Activated T-cell treated with anti-CD3 and anti-CD28 coated beads, Interleukin-2, amount 50 U/mL, for 24 hours (primary cell): ENCODE measurements at regions not wholly inside any gene's neighbourhood (a gene's known extent, or its start where the extent isn't known, plus 50 kb on each side); places are given as distances from the start of the nearest gene placed in this dataset.

Experiments
- DNase-seq: peaks from one replicate; pipeline ENCODE4 v3.0.0-alpha.2; 2020
- H3K27ac Mint-ChIP-seq: 2 replicates; pipeline ENCODE4 v1.8.0; 2020; ENCODE audit warnings: mild to moderate bottlenecking, mixed read lengths
- H3K27me3 Mint-ChIP-seq: 2 replicates; pipeline ENCODE4 v1.8.0; 2020; ENCODE audit warnings: mixed read lengths
- H3K36me3 Mint-ChIP-seq: 2 replicates; pipeline ENCODE4 v1.8.0; 2020; ENCODE audit warnings: low read depth, mixed read lengths
- H3K4me1 Mint-ChIP-seq: 2 replicates; pipeline ENCODE4 v1.8.0; 2020; ENCODE audit warnings: low read depth, mixed read lengths
- H3K4me3 Mint-ChIP-seq: 2 replicates; pipeline ENCODE4 v1.8.0; 2020; ENCODE audit warnings: mild to moderate bottlenecking, moderate library complexity, mixed read lengths
- H3K9me3 Mint-ChIP-seq: 2 replicates; pipeline ENCODE4 v1.8.0; 2020; ENCODE audit warnings: mixed read lengths

DNA sequence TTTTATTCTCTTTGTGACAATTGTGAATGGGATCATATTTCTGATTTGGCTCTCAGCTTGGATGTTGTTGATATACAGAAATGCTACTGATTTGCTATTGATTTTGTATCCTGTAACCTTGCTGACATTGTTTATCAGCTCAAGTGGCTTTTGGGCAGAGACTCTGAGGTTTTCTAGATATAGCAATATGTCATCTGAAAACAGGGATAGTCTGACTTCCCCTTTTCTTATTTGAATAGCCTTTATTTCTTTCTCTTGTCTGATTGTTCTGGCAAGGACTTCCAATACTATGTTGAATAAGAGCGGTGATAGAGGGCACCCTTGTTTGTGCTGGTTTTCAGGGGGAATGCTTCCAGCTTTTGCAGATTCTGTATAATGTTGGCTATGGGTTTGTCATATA, 150.8 kb downstream of the FASLG start:
- no peak overlapping the region for H3K27ac Mint-ChIP-seq
- H3K4me3 Mint-ChIP-seq: no peak overlapping the region
- DNase-seq: no peak
- peaks cover 8% of the 10 kb centered on the region for H3K4me1 Mint-ChIP-seq
- H3K36me3 Mint-ChIP-seq: peaks cover 2% of the 10 kb centered on the region
- H3K27me3 Mint-ChIP-seq: no peaks in the 10 kb centered on the region
- peaks cover 14% of the 10 kb centered on the region for H3K9me3 Mint-ChIP-seq

DNA sequence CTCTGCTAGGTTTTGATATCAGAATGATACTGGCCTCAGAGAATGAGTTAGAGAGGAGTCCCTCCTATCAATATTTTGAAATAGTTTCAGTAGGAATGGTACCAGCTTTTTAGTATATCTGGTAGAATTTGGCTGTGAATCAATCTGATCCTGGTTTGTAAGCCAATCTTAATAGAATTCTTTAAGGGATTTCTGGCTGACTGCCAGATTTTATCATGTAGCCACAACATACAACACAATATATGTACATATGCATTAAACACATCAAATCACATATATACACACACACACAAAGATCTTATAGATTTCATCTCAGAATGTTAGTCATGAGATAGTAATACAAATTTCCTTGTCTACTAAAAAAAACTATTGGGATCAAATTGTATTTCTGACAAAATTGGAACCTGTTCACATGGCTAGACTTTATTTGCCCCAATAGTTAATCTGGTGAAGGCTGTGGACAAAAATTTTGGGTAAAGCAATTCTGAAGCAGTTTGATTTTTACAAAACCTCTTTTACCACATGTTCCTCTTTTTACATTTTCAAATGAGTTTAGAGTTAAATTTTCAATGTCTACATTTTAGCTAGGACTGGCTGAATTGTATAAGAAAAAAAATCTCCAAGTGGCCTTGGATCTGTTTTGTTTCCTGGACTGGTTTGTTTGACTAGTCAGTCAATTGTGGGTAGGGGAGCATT, 151.7 kb downstream of the FASLG start:
- H3K4me3 Mint-ChIP-seq: no peak overlapping the region
- H3K9me3 Mint-ChIP-seq: peaks cover 21% of the 10 kb centered on the region
- no peak for DNase-seq
- H3K36me3 Mint-ChIP-seq: peaks cover 4% of the 10 kb centered on the region
- H3K27ac Mint-ChIP-seq: no peak overlapping the region
- no peaks in the 10 kb centered on the region for H3K27me3 Mint-ChIP-seq
- H3K4me1 Mint-ChIP-seq: peaks cover 8% of the 10 kb centered on the region

DNA sequence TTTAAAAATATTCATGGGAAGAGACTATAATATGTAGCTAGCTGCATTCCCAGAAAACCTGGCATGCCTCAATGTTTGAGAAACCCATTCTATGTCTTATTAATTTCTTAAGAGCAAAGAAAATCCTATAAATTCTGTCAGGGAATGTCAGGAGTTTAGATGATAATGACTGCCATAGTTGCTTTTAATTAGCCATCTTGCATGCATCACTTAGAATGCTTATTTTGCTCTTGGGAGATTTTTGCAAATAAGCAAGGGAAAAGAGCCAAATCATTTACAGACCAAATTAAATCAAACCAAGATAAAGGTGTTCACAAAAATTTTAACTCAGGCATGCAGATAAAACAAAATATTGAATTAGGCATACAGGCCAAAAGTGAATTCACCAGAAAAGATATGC, 152.8 kb downstream of the FASLG start:
- H3K4me3 Mint-ChIP-seq: no peak overlapping the region
- DNase-seq: no peak
- H3K27me3 Mint-ChIP-seq: peaks cover 4% of the 10 kb centered on the region
- peaks cover 18% of the 10 kb centered on the region for H3K9me3 Mint-ChIP-seq
- H3K4me1 Mint-ChIP-seq: peaks cover 16% of the 10 kb centered on the region
- H3K27ac Mint-ChIP-seq: no peak overlapping the region
- peaks cover 4% of the 10 kb centered on the region for H3K36me3 Mint-ChIP-seq

DNA sequence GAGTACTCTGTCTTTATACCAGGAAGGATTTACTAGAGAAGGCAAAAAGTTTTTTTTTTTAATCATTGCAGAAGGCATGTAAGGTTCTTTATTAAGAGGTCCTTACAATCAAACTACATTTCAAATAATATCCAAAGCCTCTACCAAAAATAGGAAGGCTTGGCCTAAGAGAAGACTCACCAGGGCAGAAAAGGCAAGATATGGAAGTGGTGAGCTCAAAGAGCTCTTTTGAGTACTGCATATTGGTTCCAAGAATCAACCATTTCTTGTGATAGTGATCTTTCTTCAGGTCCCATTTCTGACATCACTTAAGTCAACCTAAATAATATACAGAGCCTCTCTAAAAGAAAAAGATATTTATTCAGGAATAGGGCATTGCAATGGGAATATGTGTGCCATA, 153.2 kb downstream of the FASLG start:
- Mint-ChIP-seq H3K9me3 (peaks cover 18% of the 10 kb centered on the region), H3K4me1 (peaks cover 19% of the 10 kb centered on the region), H3K36me3 (peaks cover 4% of the 10 kb centered on the region), H3K27ac (no peak overlapping the region), H3K27me3 (peaks cover 8% of the 10 kb centered on the region), H3K4me3 (no peak overlapping the region)
- no peak for DNase-seq

DNA sequence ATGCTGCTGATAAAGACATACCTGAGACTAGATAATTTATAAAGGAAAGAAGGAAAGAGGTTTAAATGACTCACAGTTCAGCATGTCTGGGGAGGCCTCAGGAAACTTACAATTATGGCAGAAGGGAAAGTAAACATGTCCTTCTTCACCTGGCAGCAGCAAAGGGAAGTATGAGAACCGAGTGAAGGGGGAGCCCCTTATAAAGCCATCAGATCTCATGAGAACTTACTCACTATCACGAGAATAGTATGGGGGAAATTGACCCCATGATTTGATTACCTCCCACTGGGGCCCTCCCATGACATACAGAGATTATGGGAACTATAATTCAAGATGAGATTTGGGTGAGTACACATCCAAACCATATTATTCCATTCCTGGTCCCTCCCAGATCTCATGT, 154.4 kb downstream of the FASLG start:
- Mint-ChIP-seq H3K9me3 (peaks cover 18% of the 10 kb centered on the region), H3K36me3 (peaks cover 4% of the 10 kb centered on the region), H3K27me3 (peaks cover 8% of the 10 kb centered on the region), H3K27ac (no peak overlapping the region), H3K4me1 (peaks cover 25% of the 10 kb centered on the region), H3K4me3 (no peak overlapping the region)
- DNase-seq: no peak

DNA sequence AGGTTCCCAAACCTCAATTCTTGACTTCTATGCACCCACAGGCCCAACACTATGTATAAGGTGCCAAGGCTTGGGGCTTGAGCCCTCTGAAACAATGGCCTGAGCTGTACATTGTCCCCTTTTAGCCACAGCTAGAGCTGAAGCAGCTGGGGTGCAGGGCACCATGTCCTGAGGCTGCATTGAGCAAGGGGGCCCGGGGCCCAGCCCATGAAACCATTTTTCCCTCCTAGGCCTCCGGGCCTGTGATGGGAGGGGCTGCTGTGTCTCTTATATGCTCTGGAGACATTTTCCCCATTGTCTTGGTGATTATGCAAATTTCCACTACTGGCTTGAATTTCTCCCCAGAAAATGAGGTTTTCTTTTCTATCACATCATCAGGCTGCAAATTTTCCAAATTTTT, 155.5 kb downstream of the FASLG start:
- H3K27ac Mint-ChIP-seq: no peak overlapping the region
- H3K27me3 Mint-ChIP-seq: peaks cover 8% of the 10 kb centered on the region
- H3K4me1 Mint-ChIP-seq: peaks cover 36% of the 10 kb centered on the region
- no peak overlapping the region for H3K4me3 Mint-ChIP-seq
- peaks cover 18% of the 10 kb centered on the region for H3K9me3 Mint-ChIP-seq
- peaks cover 4% of the 10 kb centered on the region for H3K36me3 Mint-ChIP-seq
- DNase-seq: no peak

DNA sequence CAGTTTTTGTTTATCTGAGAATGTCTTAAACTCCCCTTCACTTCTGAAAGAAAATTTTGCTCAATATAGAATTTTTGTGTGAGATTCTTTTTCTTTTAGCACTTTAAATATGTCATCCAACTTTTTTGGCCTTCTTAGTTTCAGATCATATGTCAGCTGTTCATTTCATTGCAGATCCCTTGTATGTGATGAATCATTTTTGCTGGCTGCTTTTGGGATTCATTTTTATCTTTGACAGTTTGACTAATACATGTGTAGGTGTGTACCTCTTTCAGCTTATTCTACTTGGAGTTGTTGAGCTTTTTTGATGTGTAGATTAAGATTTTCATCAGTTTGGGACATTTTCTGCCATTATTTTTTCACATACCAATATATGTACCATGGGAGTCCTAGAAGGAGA, 156.8 kb downstream of the FASLG start:
- peaks cover 4% of the 10 kb centered on the region for H3K36me3 Mint-ChIP-seq
- DNase-seq: no peak
- H3K9me3 Mint-ChIP-seq: peaks cover 18% of the 10 kb centered on the region
- no peak overlapping the region for H3K27ac Mint-ChIP-seq
- no peak overlapping the region for H3K4me3 Mint-ChIP-seq
- peaks cover 8% of the 10 kb centered on the region for H3K27me3 Mint-ChIP-seq
- H3K4me1 Mint-ChIP-seq: peaks cover 48% of the 10 kb centered on the region

DNA sequence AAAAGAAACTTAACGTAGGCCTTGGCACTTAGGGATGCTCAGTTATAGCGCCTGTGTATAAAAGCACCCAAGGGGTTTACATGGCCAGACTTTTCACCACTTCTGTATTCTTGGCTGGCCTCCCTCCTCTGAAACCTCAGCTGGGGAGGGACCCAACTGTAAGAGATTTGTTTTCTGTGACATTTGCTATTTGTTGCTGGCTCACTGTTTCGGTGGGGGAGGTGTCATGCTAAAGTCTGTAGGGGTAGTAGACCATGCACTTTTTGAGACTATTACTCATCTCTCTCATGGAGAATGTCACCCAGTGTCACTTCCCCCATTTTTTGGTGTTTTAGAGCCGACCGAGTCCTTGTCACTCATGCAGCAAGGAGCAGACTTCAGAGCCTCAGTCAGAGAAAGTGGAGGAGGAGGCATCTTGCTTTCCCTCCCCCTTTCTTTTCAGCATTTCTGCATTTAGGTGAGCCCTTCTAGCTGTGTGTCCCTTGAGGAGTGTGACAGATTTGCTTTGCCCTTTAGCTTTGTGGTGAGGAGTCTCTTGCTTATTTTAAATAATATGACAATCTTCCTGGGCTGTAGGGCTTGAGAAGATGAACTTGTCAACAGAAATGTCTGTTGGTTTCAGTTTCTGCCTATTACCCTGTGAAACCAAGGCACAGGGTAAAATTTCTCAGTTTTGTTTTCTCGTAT, 160.1 kb downstream of the FASLG start:
- peak; percentile 54 for DNase-seq
- Mint-ChIP-seq H3K9me3 (peaks cover 10% of the 10 kb centered on the region), H3K4me1 (peaks cover 40% of the 10 kb centered on the region), H3K27ac (peak overlapping the region; percentile 89), H3K27me3 (peaks cover 17% of the 10 kb centered on the region), H3K36me3 (peaks cover 4% of the 10 kb centered on the region), H3K4me3 (peak overlapping the region; percentile 38)

DNA sequence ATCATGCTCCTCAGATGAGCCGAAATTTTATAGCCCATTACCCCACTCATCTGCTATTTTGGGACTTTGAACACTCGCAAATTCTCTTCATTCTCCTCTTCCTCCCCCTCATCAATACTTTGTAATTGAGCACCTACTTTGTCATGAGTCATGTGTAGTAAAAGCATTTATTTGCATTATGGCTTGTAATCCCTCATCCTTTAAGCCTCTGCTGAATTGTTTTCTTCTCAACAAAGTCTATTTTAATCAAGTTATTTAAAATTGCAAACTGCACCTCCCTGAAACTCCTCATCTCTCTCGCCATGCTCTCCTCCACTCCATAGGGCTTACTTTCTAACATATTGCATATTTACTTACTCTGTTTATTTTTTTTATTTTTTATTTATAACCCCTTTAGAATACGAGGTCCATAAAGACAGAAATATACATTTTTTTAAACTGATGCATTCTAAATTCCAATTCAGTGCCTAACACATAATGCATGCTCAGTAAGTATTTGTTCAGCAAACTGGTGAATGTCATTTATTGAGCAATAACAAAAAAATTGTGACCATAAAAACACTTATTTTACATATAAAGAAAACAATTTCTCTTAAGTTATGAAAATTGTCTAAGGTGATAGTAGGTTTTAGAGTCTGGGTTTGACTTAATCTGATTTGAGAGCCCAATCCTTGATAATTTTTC, 161.7 kb downstream of the FASLG start:
- Mint-ChIP-seq H3K9me3 (no peaks in the 10 kb centered on the region), H3K36me3 (no peaks in the 10 kb centered on the region), H3K4me1 (peaks cover 40% of the 10 kb centered on the region), H3K27ac (no peak overlapping the region), H3K4me3 (no peak overlapping the region), H3K27me3 (peaks cover 17% of the 10 kb centered on the region)
- DNase-seq: no peak

DNA sequence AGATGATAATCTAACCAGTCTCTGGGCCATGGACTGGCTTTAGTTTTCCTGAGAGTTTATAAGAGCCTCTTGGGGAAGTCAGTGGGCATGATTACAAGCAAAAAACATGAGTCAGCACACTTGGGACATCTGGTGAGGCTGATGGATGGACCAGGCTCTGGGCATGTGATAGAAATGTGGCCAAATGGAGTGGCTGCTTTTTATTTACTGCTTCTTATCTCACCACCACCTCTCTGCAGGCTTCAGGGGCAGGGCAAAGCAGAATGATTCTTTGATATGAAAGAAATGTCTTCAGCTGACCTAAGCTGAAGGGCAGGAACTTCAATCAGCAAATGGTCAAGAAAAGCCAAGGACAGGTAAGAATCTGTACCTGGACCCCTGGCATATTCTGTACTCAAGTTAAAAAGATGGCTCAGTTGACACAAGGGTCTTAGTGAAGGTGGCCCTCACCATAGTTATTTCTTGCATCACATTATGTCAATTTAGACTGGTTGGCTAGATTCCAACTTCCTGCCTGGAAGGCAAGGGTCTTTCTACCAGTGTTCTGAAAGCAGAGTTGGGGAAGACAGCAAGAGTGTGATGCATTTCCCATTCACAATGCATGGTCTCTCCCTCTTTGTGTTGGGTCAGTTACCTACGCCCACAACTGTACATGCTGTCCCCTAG, 162.8 kb downstream of the FASLG start:
- no peak for DNase-seq
- peaks cover 31% of the 10 kb centered on the region for H3K4me1 Mint-ChIP-seq
- no peaks in the 10 kb centered on the region for H3K9me3 Mint-ChIP-seq
- no peak overlapping the region for H3K4me3 Mint-ChIP-seq
- no peaks in the 10 kb centered on the region for H3K36me3 Mint-ChIP-seq
- peaks cover 13% of the 10 kb centered on the region for H3K27me3 Mint-ChIP-seq
- no peak overlapping the region for H3K27ac Mint-ChIP-seq

DNA sequence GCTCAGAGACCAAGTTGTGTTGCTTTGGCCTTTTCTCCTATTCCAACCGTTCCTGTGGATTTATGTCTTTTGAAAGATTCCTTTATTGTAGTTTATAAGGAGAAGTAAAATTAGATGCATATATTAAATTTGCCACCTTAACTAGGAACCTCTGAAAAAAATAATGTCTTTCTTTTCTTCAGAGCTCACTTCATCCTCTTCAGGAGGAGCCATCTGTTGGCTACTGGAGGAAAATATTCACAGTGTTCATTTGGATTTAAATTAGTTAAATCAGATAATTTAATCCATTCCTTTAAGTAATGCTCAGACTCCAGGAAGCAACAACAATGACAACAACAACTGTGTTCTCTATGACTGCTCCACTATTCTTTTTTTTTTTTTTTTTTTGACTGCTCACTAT, 164.0 kb downstream of the FASLG start:
- no peak for DNase-seq
- Mint-ChIP-seq H3K4me1 (peaks cover 26% of the 10 kb centered on the region), H3K36me3 (no peaks in the 10 kb centered on the region), H3K27ac (no peak overlapping the region), H3K4me3 (no peak overlapping the region), H3K9me3 (no peaks in the 10 kb centered on the region), H3K27me3 (peaks cover 10% of the 10 kb centered on the region)

DNA sequence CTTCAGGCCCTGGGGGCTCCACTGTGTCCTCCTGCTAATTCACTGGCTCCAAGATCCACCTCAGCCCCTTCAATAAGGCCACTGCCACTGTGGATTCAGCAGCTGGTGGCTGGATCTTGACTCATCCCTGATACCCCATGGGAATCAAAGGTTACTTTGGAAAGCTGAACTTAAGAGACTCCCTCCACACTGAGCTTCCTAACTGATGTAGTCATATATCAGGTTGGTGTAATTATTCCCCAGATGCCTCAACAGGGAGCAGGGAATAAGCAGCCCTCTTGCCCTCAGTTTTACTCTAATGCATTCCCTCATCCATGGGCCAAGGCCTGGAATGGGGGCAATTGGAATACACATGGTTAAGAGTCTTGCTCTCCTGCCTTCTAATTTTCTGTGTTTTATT, 164.6 kb downstream of the FASLG start:
- Mint-ChIP-seq H3K36me3 (no peaks in the 10 kb centered on the region), H3K27me3 (peaks cover 10% of the 10 kb centered on the region), H3K9me3 (no peaks in the 10 kb centered on the region), H3K4me3 (no peak overlapping the region), H3K27ac (no peak overlapping the region), H3K4me1 (peaks cover 21% of the 10 kb centered on the region)
- no peak for DNase-seq

DNA sequence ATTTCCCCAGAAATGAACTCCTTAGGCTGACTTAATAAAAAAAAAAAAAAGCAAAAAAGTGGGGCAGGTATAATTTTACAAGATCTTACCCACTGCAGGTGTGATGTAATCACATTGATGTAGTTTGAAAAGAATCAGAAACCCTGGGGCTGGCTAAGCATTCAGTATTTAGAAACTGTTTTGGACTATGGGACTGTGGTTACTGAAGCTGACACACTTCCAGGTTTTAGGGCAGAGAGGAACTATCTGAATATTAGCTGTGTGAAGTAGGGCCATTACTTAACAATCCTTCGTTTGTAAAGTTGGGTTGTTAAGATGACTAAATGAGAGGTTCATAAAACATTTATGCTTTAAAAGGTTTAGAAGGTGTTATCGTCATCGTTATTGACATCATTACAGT, 165.3 kb downstream of the FASLG start:
- H3K9me3 Mint-ChIP-seq: no peaks in the 10 kb centered on the region
- no peak overlapping the region for H3K4me3 Mint-ChIP-seq
- H3K27me3 Mint-ChIP-seq: peaks cover 10% of the 10 kb centered on the region
- peaks cover 14% of the 10 kb centered on the region for H3K4me1 Mint-ChIP-seq
- no peaks in the 10 kb centered on the region for H3K36me3 Mint-ChIP-seq
- no peak overlapping the region for H3K27ac Mint-ChIP-seq
- DNase-seq: no peak

DNA sequence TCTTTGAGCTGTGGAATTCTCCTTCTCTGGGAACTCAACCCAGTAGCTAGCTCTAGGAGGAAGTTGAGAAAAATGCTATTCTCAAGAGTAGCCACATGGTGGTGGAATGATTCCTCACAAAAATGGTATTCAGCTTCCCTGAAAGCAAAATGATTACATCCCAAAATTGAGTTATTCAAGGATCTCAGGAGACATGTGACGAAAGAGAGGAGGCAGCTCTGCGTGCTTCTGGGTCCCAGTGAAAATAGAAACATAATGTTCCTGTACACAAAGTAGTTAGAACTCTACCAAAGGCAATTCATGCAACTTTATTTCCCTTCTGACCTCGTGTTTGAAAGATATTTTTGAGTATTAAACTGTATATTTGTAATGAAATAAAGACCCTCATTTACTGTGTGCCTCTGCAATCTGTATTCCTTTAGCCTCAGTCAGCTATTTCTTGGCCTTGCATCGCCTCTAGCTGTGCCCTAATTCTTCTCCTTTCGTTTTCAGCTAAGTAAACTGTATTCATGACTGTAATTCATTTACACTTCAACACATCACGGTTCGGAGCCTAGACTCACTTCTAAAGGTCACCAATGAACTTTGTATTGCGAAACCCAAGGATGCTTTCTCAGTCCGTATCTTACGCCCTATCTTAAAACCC, 167.3 kb downstream of the FASLG start:
- no peaks in the 10 kb centered on the region for H3K9me3 Mint-ChIP-seq
- H3K4me3 Mint-ChIP-seq: no peak overlapping the region
- DNase-seq: no peak
- no peaks in the 10 kb centered on the region for H3K36me3 Mint-ChIP-seq
- no peaks in the 10 kb centered on the region for H3K4me1 Mint-ChIP-seq
- peaks cover 16% of the 10 kb centered on the region for H3K27me3 Mint-ChIP-seq
- no peak overlapping the region for H3K27ac Mint-ChIP-seq
